Uterus (tissue), 3 donors: ENCODE measurements at regions not wholly inside any gene's neighbourhood (a gene's known extent, or its start where the extent isn't known, plus 50 kb on each side); places are given as distances from the start of the nearest gene placed in this dataset.
A peak's percentile ranks its signal among the peaks of the same experiment; 100 is the strongest.

Experiments
- DNase-seq, 2 donors: peaks; one replicate each; pipeline ENCODE4 v3.0.0-alpha.2; 2019 to 2020
- H3K27ac ChIP-seq, 2 donors: fragments of 200-600 bp; sonication (generic); 1 replicate in 1 of 2; 2 replicates in 1 of 2; pipeline ENCODE4 v1.5.1; 2016 to 2018
- H3K27me3 ChIP-seq, 2 donors: fragments of 200-600 bp; sonication (generic); one replicate each; pipeline ENCODE4 v1.5.1; 2018 to 2019; ENCODE audit warnings: control low read depth in 1 of 2
- H3K36me3 ChIP-seq, 2 donors: fragments of 200-600 bp; sonication (generic); one replicate each; pipeline ENCODE4 v1.5.1; 2019; ENCODE audit warnings: control low read depth in 1 of 2
- H3K4me1 ChIP-seq, 2 donors: fragments of 200-600 bp; sonication (generic); one replicate each; pipeline ENCODE4 v1.5.1; 2018 to 2019; ENCODE audit warnings: control low read depth in 1 of 2
- H3K4me3 ChIP-seq, 2 donors: fragments of 200-600 bp; sonication (generic); 1 replicate in 1 of 2; 2 replicates in 1 of 2; pipeline ENCODE4 v1.5.1; 2018 to 2019; ENCODE audit warnings: mild to moderate bottlenecking in 1 of 2
- H3K9me3 ChIP-seq, 2 donors: fragments of 200-600 bp; sonication (generic); one replicate each; pipeline ENCODE4 v1.5.1; 2019; ENCODE audit warnings: control low read depth in 1 of 2
- CTCF ChIP-seq, 4 experiments: fragments of 200-600 bp in 2 of 4; fragments of 450-650 bp in 2 of 4; sonication (generic) in 2 of 4; IDR thresholded peaks; one replicate each; pipeline ENCODE4 v1.5.1; 2016 to 2019; ENCODE audit warnings: antibody characterized with exemption in 4 of 4, mild to moderate bottlenecking in 2 of 4, moderate library complexity in 1 of 4
- POLR2A ChIP-seq, 2 donors: fragments of 450-650 bp; IDR thresholded peaks; one replicate each; pipeline ENCODE4 v1.6.1; 2016; ENCODE audit warnings: antibody characterized with exemption in 2 of 2, mild to moderate bottlenecking in 1 of 2, moderate library complexity in 1 of 2
- intact Hi-C: fragments of 100-400 bp; cut with DNase I; formaldehyde crosslinking; loops from one replicate; pipeline ENCODE4 v1.15.1; 2023; ENCODE audit warnings: low total_unique reads
- donor health status: DM: yes; HTN: yes; CAD: no.

GRCh38 chr12:19792028-19792427 is 352.7 kb downstream of the AEBP2 start:
- TF ChIP-seq POLR2A (IDR thresholded peaks at IDR 0.05) = no peak
- TF ChIP-seq CTCF (IDR thresholded peaks at IDR 0.05) = no peak
- DNase-seq = no peak
- Histone ChIP-seq H3K4me1 (no peaks in the 10 kb centered on the region), H3K27me3 (no peaks in the 10 kb centered on the region), H3K36me3 (no peaks in the 10 kb centered on the region), H3K4me3 (no peak overlapping the region), H3K27ac (no peak overlapping the region), H3K9me3 (peaks cover 0 to 6% of the 10 kb centered on the region in 2 donors)
- intact Hi-C loops = no loop called here

GRCh38 chr12:19794116-19794515 is 354.8 kb downstream of the AEBP2 start:
- H3K4me3 ChIP-seq = no peak overlapping the region
- no peaks in the 10 kb centered on the region for H3K4me1 ChIP-seq
- intact Hi-C loops = no loop called here
- no peak for DNase-seq
- no peaks in the 10 kb centered on the region for H3K27me3 ChIP-seq
- H3K27ac ChIP-seq = no peak overlapping the region
- no peaks in the 10 kb centered on the region for H3K36me3 ChIP-seq
- no peaks in the 10 kb centered on the region for H3K9me3 ChIP-seq
- no peak for TF ChIP-seq CTCF (IDR thresholded peaks at IDR 0.05)
- no peak for TF ChIP-seq POLR2A (IDR thresholded peaks at IDR 0.05)

DNA sequence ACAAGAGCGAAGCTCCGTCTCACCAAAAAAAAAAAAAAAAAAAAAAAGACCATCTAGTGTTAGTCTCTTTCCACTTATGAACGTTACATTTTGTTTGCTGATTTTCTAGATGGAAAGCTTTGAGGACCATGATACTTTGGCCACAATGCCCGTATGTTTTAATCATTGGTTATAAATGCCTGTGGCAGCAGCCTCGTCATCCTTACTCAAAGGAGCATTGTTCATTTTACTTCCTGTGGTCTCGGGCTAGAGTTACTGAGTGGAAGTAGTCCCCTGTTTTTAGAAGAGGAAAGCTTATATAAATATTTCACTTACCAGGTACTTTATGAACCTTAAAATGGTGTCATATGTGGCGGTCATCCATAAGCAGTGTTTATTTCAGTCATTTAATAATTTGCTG is 359.9 kb downstream of the AEBP2 start:
- Histone ChIP-seq H3K9me3 (no peaks in the 10 kb centered on the region), H3K27me3 (no peaks in the 10 kb centered on the region), H3K4me1 (peaks cover 0 to 4% of the 10 kb centered on the region in 2 donors), H3K27ac (no peak overlapping the region), H3K4me3 (no peak overlapping the region), H3K36me3 (no peaks in the 10 kb centered on the region)
- intact Hi-C loops = no loop called here
- TF ChIP-seq POLR2A (IDR thresholded peaks at IDR 0.05) (no peak), CTCF (IDR thresholded peaks at IDR 0.05) (no peak)
- DNase-seq = no peak

GRCh38 chr12:19799895-19800602 is 360.8 kb downstream of the AEBP2 start:
- Histone ChIP-seq H3K4me1 (peaks cover 0 to 4% of the 10 kb centered on the region in 2 donors), H3K9me3 (no peaks in the 10 kb centered on the region), H3K36me3 (no peaks in the 10 kb centered on the region), H3K4me3 (no peak overlapping the region), H3K27ac (peak overlapping the region in 1 of 2 donors; percentile 48), H3K27me3 (no peaks in the 10 kb centered on the region)
- no peak for DNase-seq
- no peak for TF ChIP-seq CTCF (IDR thresholded peaks at IDR 0.05)
- no peak for TF ChIP-seq POLR2A (IDR thresholded peaks at IDR 0.05)
- intact Hi-C loops = no loop called here

DNA sequence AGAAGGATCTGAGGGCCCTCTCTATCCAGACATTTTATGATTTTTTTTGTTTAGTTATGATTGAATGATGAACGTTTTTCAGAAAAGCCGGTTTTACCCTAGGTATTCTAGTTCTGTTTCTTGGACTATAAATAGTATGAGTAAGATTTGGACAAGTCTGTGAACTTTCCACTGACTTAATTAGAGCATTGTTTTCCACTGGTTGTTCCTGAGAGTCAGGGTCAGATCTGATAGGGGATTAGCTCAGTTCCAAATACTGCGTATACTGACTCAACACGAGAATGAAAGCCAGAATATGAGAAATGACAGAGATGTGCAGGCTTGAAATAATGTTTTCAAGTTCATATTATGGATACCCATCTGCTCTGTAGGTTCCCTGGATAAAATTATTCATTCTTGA is 361.6 kb downstream of the AEBP2 start:
- DNase-seq = no peak
- Histone ChIP-seq H3K27ac (peak overlapping the region in 1 of 2 donors; percentile 48), H3K9me3 (no peaks in the 10 kb centered on the region), H3K4me3 (no peak overlapping the region), H3K27me3 (no peaks in the 10 kb centered on the region), H3K4me1 (peaks cover 0 to 4% of the 10 kb centered on the region in 2 donors), H3K36me3 (no peaks in the 10 kb centered on the region)
- TF ChIP-seq POLR2A (IDR thresholded peaks at IDR 0.05) = no peak
- TF ChIP-seq CTCF (IDR thresholded peaks at IDR 0.05) = no peak
- intact Hi-C loops = no loop called here
